HEK293T (cell line): ENCODE measurements at regions not wholly inside any gene's neighbourhood (a gene's known extent, or its start where the extent isn't known, plus 50 kb on each side); places are given as distances from the start of the nearest gene placed in this dataset.
"Not testable (repeated sequence)": the region's sequence is repeated elsewhere in the genome, so short reads cannot be mapped to it uniquely, and the experiment has no call there.

Experiments
- SP1 ChIP-seq: fragments of 450-650 bp; IDR thresholded peaks from 2 replicates; pipeline ENCODE4 v1.6.1; 2017
- ZNF384 ChIP-seq: fragments of 450-650 bp; IDR thresholded peaks from 2 replicates; pipeline ENCODE4 v1.6.1; 2016

DNA sequence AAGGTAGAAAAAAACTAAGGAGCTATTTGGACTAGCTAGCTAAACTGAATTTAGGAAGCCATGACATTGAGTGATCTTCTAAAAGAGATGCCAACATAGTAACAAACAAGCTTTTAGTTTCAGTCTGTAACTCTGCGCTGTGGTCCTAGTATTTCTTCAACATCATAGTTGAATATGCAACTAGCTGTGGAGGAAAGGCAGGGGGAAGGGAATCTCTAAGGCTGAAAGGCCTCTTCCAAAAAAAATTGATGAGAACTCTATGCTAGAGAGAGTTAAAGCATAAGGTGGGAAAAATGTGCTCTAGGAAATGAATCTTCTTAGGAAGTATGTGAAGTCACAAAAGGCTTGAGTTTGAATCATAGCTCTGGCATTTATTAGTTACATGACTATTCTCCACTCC lies 120.2 kb downstream of the NBPF8 start:
- not testable (repeated sequence) for TF ChIP-seq SP1, ZNF384
